HEK293 (cell line): ENCODE measurements at regions not wholly inside any gene's neighbourhood (a gene's known extent, or its start where the extent isn't known, plus 50 kb on each side); places are given as distances from the start of the nearest gene placed in this dataset.

ENCODE experiments used
- CTCF ChIA-PET: fragments of 350-600 bp; formaldehyde crosslinking; extraction: SDS; loops from one replicate; lab custom pipeline; 2021; ENCODE audit warnings: antibody characterized with exemption; lab: Yijun Ruan, JAX
- POLR2A ChIA-PET: fragments of 300-600 bp; formaldehyde crosslinking; extraction: SDS; loops from one replicate; lab custom pipeline; 2020; ENCODE audit warnings: antibody characterized with exemption, inconsistent platforms; lab: Yijun Ruan, JAX
- H3K27ac ChIP-seq: fragments of 200-500 bp; sonication (Bioruptor generic); 2 replicates; pipeline ENCODE4 v1.5.1; 2014; ENCODE audit warnings: low read depth, low read length, control low read depth, inconsistent platforms; ENCODE audit errors: extremely low read depth
- H3K36me3 ChIP-seq, 2 experiments: fragments of 200-500 bp in 1 of 2; sonication (Bioruptor generic) in 1 of 2; 1 replicate in 1 of 2; 2 replicates in 1 of 2; pipeline ENCODE4 v1.5.1; 2014 to 2017; ENCODE audit warnings: inconsistent platforms in 2 of 2, low read length in 2 of 2; ENCODE audit not compliant: control insufficient read depth in 2 of 2, insufficient read depth in 1 of 2
- H3K4me1 ChIP-seq: fragments of 200-500 bp; sonication (Bioruptor generic); 2 replicates; pipeline ENCODE4 v1.5.1; 2014; ENCODE audit warnings: mild to moderate bottlenecking, low read length, inconsistent platforms; ENCODE audit not compliant: control insufficient read depth, insufficient read depth
- H3K4me3 ChIP-seq: 2 replicates; pipeline ENCODE4 v1.5.1; 2011; ENCODE audit warnings: low read depth, mild to moderate bottlenecking, control low read depth, low read length, moderate library complexity
- H3K9me3 ChIP-seq: fragments of 200-500 bp; sonication (Bioruptor generic); 2 replicates; pipeline ENCODE4 v1.5.1; 2014; ENCODE audit warnings: low read depth, low read length, inconsistent platforms; ENCODE audit not compliant: control insufficient read depth, insufficient read depth
- KLF1 ChIP-seq: fragments of 450-650 bp; formaldehyde crosslinking; IDR thresholded peaks from 2 replicates; pipeline ENCODE4 v1.5.1; 2016; ENCODE audit warnings: missing biosample characterization, missing genetic modification characterization
- OSR2 ChIP-seq: fragments of 450-650 bp; formaldehyde crosslinking; IDR thresholded peaks from 2 replicates; pipeline ENCODE4 v1.5.1; 2016; ENCODE audit warnings: missing biosample characterization, missing genetic modification characterization
- ZBTB17 ChIP-seq: fragments of 450-650 bp; formaldehyde crosslinking; IDR thresholded peaks from 2 replicates; pipeline ENCODE4 v1.5.1; 2016; ENCODE audit warnings: missing biosample characterization, missing genetic modification characterization
- ZNF112 ChIP-seq: fragments of 450-650 bp; formaldehyde crosslinking; IDR thresholded peaks from 2 replicates; pipeline ENCODE4 v1.5.0; 2017; ENCODE audit warnings: missing biosample characterization, missing genetic modification characterization
- ZNF132 ChIP-seq: fragments of 450-650 bp; formaldehyde crosslinking; IDR thresholded peaks from 2 replicates; pipeline ENCODE4 v1.5.1; 2017; ENCODE audit warnings: missing biosample characterization, missing genetic modification characterization, borderline replicate concordance
- ZNF138 ChIP-seq: fragments of 450-650 bp; formaldehyde crosslinking; IDR thresholded peaks from 2 replicates; pipeline ENCODE4 v1.5.1; 2016; ENCODE audit warnings: missing biosample characterization, missing genetic modification characterization, borderline replicate concordance
- ZNF140 ChIP-seq: fragments of 450-650 bp; formaldehyde crosslinking; IDR thresholded peaks from 2 replicates; pipeline ENCODE4 v1.5.1; 2016; ENCODE audit warnings: missing biosample characterization, missing genetic modification characterization
- ZNF514 ChIP-seq: fragments of 450-650 bp; formaldehyde crosslinking; IDR thresholded peaks from 2 replicates; pipeline ENCODE4 v1.5.1; 2016; ENCODE audit warnings: missing biosample characterization, missing genetic modification characterization
- ZNF530 ChIP-seq: fragments of 450-650 bp; formaldehyde crosslinking; IDR thresholded peaks from 2 replicates; pipeline ENCODE4 v1.5.1; 2016; ENCODE audit warnings: low read depth, missing biosample characterization, missing genetic modification characterization
- ZNF624 ChIP-seq: fragments of 450-650 bp; formaldehyde crosslinking; IDR thresholded peaks from 2 replicates; pipeline ENCODE4 v1.5.1; 2017; ENCODE audit warnings: missing biosample characterization, missing genetic modification characterization
- ZNF677 ChIP-seq: fragments of 450-650 bp; IDR thresholded peaks from 2 replicates; pipeline ENCODE4 v1.5.0; 2018; ENCODE audit warnings: missing biosample characterization, mild to moderate bottlenecking, missing genetic modification characterization, moderate library complexity
- ZNF747 ChIP-seq: fragments of 450-650 bp; formaldehyde crosslinking; IDR thresholded peaks from 2 replicates; pipeline ENCODE4 v1.5.1; 2016; ENCODE audit warnings: missing biosample characterization, missing genetic modification characterization
- ZSCAN16 ChIP-seq: fragments of 450-650 bp; formaldehyde crosslinking; IDR thresholded peaks from 2 replicates; pipeline ENCODE4 v1.5.1; 2016; ENCODE audit warnings: missing biosample characterization, missing genetic modification characterization
- ZXDB ChIP-seq: fragments of 450-650 bp; formaldehyde crosslinking; IDR thresholded peaks from 2 replicates; pipeline ENCODE4 v1.5.1; 2016; ENCODE audit warnings: missing biosample characterization, missing genetic modification characterization
- TF ChIP-seq, protein P1 (sequence below): fragments of 450-650 bp; formaldehyde crosslinking; IDR thresholded peaks from 2 replicates; pipeline ENCODE4 v1.5.1; 2016; ENCODE audit warnings: missing biosample characterization, missing genetic modification characterization
- TF ChIP-seq, protein P2 (sequence below): sonication (generic); formaldehyde crosslinking; IDR thresholded peaks from 2 replicates; pipeline ENCODE4 v1.8.1; 2022; ENCODE audit warnings: mild to moderate bottlenecking, moderate library complexity, missing genetic modification reagents
- TF ChIP-seq, protein P3 (sequence below): fragments of 450-650 bp; formaldehyde crosslinking; IDR thresholded peaks from 2 replicates; pipeline ENCODE4 v1.5.1; 2016; ENCODE audit warnings: missing biosample characterization, missing genetic modification characterization, borderline replicate concordance
- TF ChIP-seq, protein P4 (sequence below): fragments of 450-650 bp; formaldehyde crosslinking; IDR thresholded peaks from 2 replicates; pipeline ENCODE4 v1.5.1; 2017; ENCODE audit warnings: missing biosample characterization, missing genetic modification characterization
- TF ChIP-seq, protein P5 (sequence below): fragments of 450-650 bp; formaldehyde crosslinking; IDR thresholded peaks from 2 replicates; pipeline ENCODE4 v1.5.1; 2016; ENCODE audit warnings: missing biosample characterization, missing genetic modification characterization
- TF ChIP-seq, protein P6 (sequence below): fragments of 450-650 bp; formaldehyde crosslinking; IDR thresholded peaks from 2 replicates; pipeline ENCODE4 v1.5.1; 2016; ENCODE audit warnings: missing biosample characterization, missing genetic modification characterization

DNA sequence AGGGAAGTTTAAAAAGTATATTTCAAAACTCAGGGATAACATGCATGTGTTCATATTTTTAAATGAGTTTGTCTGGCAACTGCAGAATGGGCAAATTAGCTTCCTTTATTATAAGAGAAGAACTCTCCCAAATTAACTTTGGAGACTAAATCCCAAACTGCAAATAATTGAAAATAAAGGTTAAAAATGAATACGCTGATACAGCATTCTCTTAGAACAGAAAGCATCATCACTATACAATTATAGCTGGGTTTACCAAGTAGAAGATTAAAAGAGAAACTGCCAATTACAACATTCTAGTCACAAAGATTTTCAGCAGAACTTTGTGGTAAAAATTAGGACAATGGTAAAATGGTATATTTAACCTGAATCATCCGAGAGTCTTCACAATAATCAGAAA is 73.3 kb downstream of the OLFM4 start:
- ChIA-PET CTCF (interaction anchor here (0.6 kb wide), 1 partner anchor 436 kb away, joined by 5 read pairs; no protein-coding TSS in a partner anchor), POLR2A (no interaction called here)
- TF ChIP-seq ZSCAN16 (tag by site-specific recombination) (no peak), ZNF138 (tag by site-specific recombination) (no peak), ZNF514 (no peak), ZNF624 (tag by site-specific recombination) (no peak), ZBTB17 (no peak), ZNF747 (tag by site-specific recombination) (no peak), OSR2 (tag by site-specific recombination) (no peak), ZNF140 (tag by site-specific recombination) (no peak), KLF1 (tag by site-specific recombination) (no peak), ZNF112 (tag by site-specific recombination) (no peak), ZNF132 (tag by site-specific recombination) (no peak), ZNF677 (tag by site-specific recombination) (no peak), ZXDB (no peak), ZNF530 (tag by site-specific recombination) (no peak)
- TF ChIP-seq, protein P1, sequence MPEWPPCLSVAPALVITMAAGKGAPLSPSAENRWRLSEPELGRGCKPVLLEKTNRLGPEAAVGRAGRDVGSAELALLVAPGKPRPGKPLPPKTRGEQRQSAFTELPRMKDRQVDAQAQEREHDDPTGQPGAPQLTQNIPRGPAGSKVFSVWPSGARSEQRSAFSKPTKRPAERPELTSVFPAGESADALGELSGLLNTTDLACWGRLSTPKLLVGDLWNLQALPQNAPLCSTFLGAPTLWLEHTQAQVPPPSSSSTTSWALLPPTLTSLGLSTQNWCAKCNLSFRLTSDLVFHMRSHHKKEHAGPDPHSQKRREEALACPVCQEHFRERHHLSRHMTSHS (tag by site-specific recombination), result no peak
- TF ChIP-seq, protein P2, sequence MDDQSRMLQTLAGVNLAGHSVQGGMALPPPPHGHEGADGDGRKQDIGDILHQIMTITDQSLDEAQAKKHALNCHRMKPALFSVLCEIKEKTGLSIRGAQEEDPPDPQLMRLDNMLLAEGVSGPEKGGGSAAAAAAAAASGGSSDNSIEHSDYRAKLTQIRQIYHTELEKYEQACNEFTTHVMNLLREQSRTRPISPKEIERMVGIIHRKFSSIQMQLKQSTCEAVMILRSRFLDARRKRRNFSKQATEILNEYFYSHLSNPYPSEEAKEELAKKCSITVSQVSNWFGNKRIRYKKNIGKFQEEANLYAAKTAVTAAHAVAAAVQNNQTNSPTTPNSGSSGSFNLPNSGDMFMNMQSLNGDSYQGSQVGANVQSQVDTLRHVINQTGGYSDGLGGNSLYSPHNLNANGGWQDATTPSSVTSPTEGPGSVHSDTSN, result no peak
- TF ChIP-seq, protein P3, sequence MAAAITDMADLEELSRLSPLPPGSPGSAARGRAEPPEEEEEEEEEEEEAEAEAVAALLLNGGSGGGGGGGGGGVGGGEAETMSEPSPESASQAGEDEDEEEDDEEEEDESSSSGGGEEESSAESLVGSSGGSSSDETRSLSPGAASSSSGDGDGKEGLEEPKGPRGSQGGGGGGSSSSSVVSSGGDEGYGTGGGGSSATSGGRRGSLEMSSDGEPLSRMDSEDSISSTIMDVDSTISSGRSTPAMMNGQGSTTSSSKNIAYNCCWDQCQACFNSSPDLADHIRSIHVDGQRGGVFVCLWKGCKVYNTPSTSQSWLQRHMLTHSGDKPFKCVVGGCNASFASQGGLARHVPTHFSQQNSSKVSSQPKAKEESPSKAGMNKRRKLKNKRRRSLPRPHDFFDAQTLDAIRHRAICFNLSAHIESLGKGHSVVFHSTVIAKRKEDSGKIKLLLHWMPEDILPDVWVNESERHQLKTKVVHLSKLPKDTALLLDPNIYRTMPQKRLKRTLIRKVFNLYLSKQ (tag by site-specific recombination), result no peak
- TF ChIP-seq, protein P4, sequence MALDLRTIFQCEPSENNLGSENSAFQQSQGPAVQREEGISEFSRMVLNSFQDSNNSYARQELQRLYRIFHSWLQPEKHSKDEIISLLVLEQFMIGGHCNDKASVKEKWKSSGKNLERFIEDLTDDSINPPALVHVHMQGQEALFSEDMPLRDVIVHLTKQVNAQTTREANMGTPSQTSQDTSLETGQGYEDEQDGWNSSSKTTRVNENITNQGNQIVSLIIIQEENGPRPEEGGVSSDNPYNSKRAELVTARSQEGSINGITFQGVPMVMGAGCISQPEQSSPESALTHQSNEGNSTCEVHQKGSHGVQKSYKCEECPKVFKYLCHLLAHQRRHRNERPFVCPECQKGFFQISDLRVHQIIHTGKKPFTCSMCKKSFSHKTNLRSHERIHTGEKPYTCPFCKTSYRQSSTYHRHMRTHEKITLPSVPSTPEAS, result no peak
- TF ChIP-seq, protein P5, sequence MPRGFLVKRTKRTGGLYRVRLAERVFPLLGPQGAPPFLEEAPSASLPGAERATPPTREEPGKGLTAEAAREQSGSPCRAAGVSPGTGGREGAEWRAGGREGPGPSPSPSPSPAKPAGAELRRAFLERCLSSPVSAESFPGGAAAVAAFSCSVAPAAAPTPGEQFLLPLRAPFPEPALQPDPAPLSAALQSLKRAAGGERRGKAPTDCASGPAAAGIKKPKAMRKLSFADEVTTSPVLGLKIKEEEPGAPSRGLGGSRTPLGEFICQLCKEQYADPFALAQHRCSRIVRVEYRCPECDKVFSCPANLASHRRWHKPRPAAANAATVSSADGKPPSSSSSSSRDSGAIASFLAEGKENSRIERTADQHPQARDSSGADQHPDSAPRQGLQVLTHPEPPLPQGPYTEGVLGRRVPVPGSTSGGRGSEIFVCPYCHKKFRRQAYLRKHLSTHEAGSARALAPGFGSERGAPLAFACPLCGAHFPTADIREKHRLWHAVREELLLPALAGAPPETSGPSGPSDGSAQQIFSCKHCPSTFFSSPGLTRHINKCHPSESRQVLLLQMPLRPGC, result no peak
- TF ChIP-seq, protein P6, sequence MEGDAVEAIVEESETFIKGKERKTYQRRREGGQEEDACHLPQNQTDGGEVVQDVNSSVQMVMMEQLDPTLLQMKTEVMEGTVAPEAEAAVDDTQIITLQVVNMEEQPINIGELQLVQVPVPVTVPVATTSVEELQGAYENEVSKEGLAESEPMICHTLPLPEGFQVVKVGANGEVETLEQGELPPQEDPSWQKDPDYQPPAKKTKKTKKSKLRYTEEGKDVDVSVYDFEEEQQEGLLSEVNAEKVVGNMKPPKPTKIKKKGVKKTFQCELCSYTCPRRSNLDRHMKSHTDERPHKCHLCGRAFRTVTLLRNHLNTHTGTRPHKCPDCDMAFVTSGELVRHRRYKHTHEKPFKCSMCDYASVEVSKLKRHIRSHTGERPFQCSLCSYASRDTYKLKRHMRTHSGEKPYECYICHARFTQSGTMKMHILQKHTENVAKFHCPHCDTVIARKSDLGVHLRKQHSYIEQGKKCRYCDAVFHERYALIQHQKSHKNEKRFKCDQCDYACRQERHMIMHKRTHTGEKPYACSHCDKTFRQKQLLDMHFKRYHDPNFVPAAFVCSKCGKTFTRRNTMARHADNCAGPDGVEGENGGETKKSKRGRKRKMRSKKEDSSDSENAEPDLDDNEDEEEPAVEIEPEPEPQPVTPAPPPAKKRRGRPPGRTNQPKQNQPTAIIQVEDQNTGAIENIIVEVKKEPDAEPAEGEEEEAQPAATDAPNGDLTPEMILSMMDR (tag by site-specific recombination), result no peak
- TF ChIP-seq, all 188 proteins: peak for 0
- H3K27ac ChIP-seq, result no peak overlapping the region
- H3K36me3 ChIP-seq, result no peaks in the 10 kb centered on the region
- H3K4me1 ChIP-seq, result no peaks in the 10 kb centered on the region
- no peak overlapping the region for H3K4me3 ChIP-seq
- no peaks in the 10 kb centered on the region for H3K9me3 ChIP-seq
